GM10248 (cell line): ENCODE measurements at regions not wholly inside any gene's neighbourhood (a gene's known extent, or its start where the extent isn't known, plus 50 kb on each side); places are given as distances from the start of the nearest gene placed in this dataset.

Experiments
- CTCF ChIA-PET: fragments of 300-600 bp; sonication (Branson Sonifier 250); formaldehyde crosslinking; extraction: SDS; loops from one replicate; lab custom pipeline; 2021; ENCODE audit warnings: antibody characterized with exemption; lab: Yijun Ruan, JAX
- POLR2A ChIA-PET: fragments of 350-650 bp; sonication (Branson Sonifier 250); formaldehyde crosslinking; extraction: SDS; loops from one replicate; lab custom pipeline; 2020; ENCODE audit warnings: antibody characterized with exemption; lab: Yijun Ruan, JAX
- DNase-seq: peaks from one replicate; pipeline ENCODE4 v3.0.0; 2012; ENCODE audit errors: extremely low spot score
- TF ChIP-seq, protein P1 (sequence below): IDR thresholded peaks from 2 replicates; pipeline ENCODE4 v1.5.1; 2012; ENCODE audit warnings: mild to moderate bottlenecking, low read depth; ENCODE audit errors: extremely low read depth, missing control alignments, control extremely low read depth

DNA sequence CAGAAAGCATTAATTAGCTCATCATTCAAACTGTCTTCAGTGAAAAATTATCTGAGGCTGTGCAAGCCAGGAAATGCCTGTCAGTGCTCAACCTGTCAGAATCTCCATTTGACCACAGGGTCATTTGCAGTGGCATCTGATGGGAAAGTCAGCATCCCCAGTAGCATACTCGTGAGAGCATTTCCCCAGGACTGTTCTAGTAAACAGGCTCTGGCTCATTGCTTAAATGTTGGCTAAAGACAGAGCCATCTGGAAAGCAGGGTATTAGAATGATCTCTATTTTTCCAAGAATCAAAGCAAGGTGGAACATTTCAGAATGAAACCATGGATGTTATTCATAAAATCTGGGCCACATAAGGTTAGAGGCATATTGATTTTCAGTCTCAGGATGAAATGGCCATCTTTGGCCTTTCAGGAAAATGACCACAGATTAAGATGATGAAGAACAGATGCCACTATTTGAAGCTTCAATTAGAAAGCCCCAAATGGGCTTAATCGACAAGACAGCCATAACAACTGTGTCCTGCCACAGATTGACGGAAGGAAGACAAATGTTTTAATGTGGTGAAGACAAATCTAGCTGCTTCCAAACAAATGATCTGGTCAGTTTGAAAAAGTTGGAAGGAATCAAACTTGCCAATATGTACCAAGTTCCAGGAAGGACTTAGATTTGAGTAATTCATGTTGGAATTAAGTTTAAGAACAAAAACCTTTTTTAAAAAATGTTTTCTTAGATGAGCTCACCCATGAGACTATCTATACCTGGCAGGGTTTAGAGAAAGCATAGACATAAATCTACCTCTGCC lies 94.0 kb upstream of the FAR2 start:
- CTCF ChIA-PET = no interaction called here
- no peak for DNase-seq
- POLR2A ChIA-PET = no interaction called here
- TF ChIP-seq, protein P1, sequence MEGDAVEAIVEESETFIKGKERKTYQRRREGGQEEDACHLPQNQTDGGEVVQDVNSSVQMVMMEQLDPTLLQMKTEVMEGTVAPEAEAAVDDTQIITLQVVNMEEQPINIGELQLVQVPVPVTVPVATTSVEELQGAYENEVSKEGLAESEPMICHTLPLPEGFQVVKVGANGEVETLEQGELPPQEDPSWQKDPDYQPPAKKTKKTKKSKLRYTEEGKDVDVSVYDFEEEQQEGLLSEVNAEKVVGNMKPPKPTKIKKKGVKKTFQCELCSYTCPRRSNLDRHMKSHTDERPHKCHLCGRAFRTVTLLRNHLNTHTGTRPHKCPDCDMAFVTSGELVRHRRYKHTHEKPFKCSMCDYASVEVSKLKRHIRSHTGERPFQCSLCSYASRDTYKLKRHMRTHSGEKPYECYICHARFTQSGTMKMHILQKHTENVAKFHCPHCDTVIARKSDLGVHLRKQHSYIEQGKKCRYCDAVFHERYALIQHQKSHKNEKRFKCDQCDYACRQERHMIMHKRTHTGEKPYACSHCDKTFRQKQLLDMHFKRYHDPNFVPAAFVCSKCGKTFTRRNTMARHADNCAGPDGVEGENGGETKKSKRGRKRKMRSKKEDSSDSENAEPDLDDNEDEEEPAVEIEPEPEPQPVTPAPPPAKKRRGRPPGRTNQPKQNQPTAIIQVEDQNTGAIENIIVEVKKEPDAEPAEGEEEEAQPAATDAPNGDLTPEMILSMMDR = no peak

DNA sequence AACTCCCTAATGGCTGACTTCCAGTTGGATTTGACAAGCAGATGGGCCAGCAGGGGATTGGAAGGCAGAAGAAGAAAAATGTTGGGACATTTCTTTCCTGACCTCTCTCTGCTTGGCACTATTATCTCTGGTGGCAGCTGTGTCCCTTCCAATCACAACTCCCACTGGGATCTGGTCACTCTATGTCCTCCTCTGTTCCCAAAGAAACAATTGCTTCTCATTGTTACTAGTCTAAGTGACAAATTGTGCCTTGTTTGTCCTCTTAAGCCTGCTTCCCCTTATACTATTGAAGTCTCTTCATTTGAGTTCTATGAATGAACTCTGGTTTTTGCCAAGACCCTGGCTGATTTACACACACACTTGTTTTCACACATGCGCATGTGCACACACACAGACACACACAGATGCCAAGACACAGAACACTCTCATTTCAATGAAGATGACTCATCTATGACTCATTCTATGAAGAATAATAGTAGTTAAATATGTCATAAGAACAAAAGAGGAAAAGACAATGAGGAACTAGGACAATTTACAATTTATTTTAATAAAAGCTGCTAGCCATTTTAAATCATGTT lies 83.0 kb upstream of the FAR2 start:
- ChIA-PET POLR2A (no interaction called here), CTCF (interaction anchor here (1.7 kb wide), 1 partner anchor 16 kb away, joined by 3 read pairs; no protein-coding TSS in a partner anchor)
- no peak for DNase-seq
- TF ChIP-seq, protein P1 = no peak

DNA sequence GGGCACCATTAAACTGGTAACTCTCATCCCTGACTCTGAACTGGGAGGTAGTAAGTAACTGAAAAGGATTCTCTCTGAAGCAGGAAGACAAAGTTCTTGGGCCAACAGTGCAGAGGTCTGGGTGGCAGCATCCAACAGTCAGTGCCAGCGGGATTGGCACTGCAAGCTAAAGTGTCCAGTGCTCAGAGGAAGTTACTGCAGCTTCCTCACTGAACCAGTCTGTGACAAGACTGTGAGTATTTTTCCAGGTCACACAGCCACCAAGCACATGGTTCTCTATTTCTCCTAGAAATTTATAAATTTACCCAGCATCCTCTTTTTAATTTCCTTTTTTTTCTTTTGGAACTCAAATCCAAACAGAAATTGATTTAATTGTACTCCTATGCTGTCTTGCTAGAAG lies 81.6 kb upstream of the FAR2 start:
- TF ChIP-seq, protein P1 = no peak
- ChIA-PET CTCF (interaction anchor here (1.7 kb wide), 1 partner anchor 14 kb away, joined by 3 read pairs; no protein-coding TSS in a partner anchor), POLR2A (no interaction called here)
- no peak for DNase-seq

DNA sequence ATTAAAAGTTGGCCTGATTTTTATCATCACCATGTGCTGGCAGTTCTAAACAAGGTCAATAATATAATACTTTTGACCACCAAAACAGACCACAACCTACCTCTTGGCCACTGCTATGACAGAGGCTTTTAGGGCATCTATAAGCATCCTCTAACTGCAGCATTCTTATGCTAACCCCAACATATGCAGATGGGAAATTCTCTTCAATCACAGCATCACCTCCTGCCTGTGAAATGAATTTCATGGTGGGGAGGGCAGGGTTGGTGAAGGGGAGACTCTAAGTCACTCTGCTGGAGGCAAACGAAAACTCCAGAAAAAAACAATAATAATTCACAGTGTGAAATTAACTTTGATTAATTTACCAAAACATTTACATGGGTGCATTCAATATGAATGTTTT lies 78.8 kb upstream of the FAR2 start:
- TF ChIP-seq, protein P1 = no peak
- POLR2A ChIA-PET = no interaction called here
- CTCF ChIA-PET = interaction anchor here (1.0 kb wide), 1 partner anchor 248 kb away, joined by 3 read pairs; no protein-coding TSS in a partner anchor
- DNase-seq = no peak

DNA sequence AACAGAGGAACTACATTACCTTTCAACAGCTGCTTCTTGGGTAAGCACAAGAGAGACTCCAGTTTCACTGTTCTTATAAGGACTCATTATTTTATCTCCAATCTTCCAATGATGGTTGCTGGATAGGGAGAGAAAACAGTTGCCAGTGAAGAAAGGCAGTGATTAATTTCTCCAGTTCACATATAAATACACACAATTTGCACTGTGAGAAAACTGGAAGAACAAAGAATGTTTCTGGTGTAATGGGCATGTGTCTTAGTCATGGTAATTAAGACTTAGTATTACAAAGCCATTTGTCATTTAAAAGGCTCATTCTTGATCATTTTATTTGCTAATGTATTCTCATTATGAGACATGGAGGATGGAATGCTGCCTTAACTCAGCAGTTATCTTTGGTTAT lies 78.0 kb upstream of the FAR2 start:
- TF ChIP-seq, protein P1 = no peak
- CTCF ChIA-PET = interaction anchor here (0.9 to 5.5 kb wide), 5 partner anchors 9 to 1773 kb away, joined by 3 to 42 read pairs (median 4); no protein-coding TSS in a partner anchor
- DNase-seq = no peak
- POLR2A ChIA-PET = no interaction called here

DNA sequence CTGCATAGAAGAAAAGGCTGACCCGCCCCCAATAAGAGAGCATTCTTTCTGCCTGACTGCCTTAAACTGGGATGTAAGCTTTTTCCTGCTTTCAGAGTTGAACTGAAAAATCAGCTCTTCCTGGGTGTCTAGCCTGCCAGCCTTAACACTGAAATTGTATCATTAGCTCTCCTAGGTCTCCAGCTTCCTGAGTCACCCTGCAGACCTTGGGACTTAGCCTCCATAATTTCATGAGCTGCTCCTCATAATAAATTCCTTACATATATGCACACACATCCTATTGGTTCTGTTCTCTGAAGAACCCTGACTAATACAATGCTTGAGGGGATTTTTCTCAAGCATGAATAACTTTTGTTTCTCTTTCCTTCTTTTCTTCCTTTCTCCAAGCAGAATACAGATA lies 76.4 kb upstream of the FAR2 start:
- no peak for DNase-seq
- CTCF ChIA-PET = interaction anchor here (0.7 to 5.5 kb wide), 14 partner anchors 8 to 249 kb away, joined by 3 to 42 read pairs (median 3); no protein-coding TSS in a partner anchor
- POLR2A ChIA-PET = no interaction called here
- TF ChIP-seq, protein P1 = no peak
